BLaER1 (cell line): ENCODE measurements at regions not wholly inside any gene's neighbourhood (a gene's known extent, or its start where the extent isn't known, plus 50 kb on each side); places are given as distances from the start of the nearest gene placed in this dataset.

Source experiments
- H3K27ac ChIP-seq: shearing (Covaris generic); formaldehyde crosslinking; 2 replicates; pipeline ENCODE4 v1.8.1; 2022
- H3K27me3 ChIP-seq: shearing (Covaris generic); formaldehyde crosslinking; 2 replicates; pipeline ENCODE4 v1.8.1; 2022
- H3K36me3 ChIP-seq: shearing (Covaris generic); formaldehyde crosslinking; 2 replicates; pipeline ENCODE4 v1.8.1; 2022
- H3K4me1 ChIP-seq: shearing (Covaris generic); formaldehyde crosslinking; 2 replicates; pipeline ENCODE4 v1.8.1; 2022
- H3K4me2 ChIP-seq: shearing (Covaris generic); formaldehyde crosslinking; 2 replicates; pipeline ENCODE4 v1.8.1; 2022
- H3K4me3 ChIP-seq: shearing (Covaris generic); formaldehyde crosslinking; 2 replicates; pipeline ENCODE4 v1.8.1; 2022
- H3K9ac ChIP-seq: shearing (Covaris generic); formaldehyde crosslinking; 2 replicates; pipeline ENCODE4 v1.8.1; 2022
- H3K9me3 ChIP-seq: shearing (Covaris generic); formaldehyde crosslinking; 2 replicates; pipeline ENCODE4 v1.8.1; 2022
- H4K20me1 ChIP-seq: shearing (Covaris generic); formaldehyde crosslinking; 2 replicates; pipeline ENCODE4 v1.8.1; 2022
- Cebpa-rat ChIP-seq: shearing (Covaris generic); IDR thresholded peaks from 2 replicates; pipeline ENCODE4 v1.8.1; 2022

DNA sequence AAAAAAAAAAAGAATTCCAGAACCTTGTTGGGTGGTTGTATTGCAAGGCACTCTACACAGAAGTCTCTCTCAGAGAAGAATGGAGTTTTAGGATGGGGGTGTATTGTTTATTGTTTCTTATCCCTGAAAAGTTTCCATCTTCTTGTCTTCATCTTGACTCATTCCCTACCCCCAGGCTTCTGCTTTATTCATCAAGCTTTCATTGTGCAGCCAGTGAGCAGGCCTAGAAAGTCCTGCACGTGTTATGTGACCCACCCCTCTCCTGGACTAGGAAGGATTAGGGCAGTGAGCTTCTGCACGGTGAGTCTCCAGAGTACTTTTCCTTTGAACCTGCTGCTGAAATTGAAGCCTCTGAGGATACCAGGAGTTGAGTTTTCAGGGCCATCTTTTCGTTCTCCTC lies 150.9 kb upstream of the IL12A start:
- TF ChIP-seq Cebpa-rat = no peak
- no peak overlapping the region for H3K9ac ChIP-seq
- no peak overlapping the region for H3K4me2 ChIP-seq
- no peaks in the 10 kb centered on the region for H3K9me3 ChIP-seq
- H4K20me1 ChIP-seq = no peaks in the 10 kb centered on the region
- H3K4me3 ChIP-seq = no peak overlapping the region
- peaks cover 8% of the 10 kb centered on the region; the same call in 1 of the 2 replicates for H3K4me1 ChIP-seq
- H3K27me3 ChIP-seq = no peaks in the 10 kb centered on the region
- H3K27ac ChIP-seq = no peak overlapping the region
- H3K36me3 ChIP-seq = no peaks in the 10 kb centered on the region

DNA sequence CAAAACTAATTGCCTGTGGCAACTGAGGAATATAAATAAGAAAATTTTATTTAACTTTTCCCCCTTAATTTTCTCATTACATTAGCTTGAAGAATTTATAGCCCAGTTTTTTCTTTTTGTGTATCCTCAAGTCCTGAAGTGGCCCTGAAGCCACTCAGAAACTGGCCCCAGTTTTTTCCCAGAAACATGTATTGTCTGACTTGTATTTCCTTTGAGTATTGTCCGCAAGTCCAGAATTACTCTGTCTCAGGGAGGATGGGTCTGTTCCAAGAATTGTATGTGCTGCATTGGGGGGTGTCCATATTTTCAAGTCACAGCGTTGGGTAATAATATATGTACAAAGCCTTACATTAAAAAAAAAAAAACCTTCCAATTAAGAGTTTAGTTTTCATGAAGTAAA lies 149.7 kb upstream of the IL12A start:
- Histone ChIP-seq H3K4me2 (no peak overlapping the region), H3K36me3 (no peaks in the 10 kb centered on the region), H3K4me3 (no peak overlapping the region), H3K9me3 (no peaks in the 10 kb centered on the region), H3K27ac (no peak overlapping the region), H3K27me3 (no peaks in the 10 kb centered on the region), H3K4me1 (peaks cover 11% of the 10 kb centered on the region), H4K20me1 (no peaks in the 10 kb centered on the region), H3K9ac (no peak overlapping the region)
- TF ChIP-seq Cebpa-rat = no peak

DNA sequence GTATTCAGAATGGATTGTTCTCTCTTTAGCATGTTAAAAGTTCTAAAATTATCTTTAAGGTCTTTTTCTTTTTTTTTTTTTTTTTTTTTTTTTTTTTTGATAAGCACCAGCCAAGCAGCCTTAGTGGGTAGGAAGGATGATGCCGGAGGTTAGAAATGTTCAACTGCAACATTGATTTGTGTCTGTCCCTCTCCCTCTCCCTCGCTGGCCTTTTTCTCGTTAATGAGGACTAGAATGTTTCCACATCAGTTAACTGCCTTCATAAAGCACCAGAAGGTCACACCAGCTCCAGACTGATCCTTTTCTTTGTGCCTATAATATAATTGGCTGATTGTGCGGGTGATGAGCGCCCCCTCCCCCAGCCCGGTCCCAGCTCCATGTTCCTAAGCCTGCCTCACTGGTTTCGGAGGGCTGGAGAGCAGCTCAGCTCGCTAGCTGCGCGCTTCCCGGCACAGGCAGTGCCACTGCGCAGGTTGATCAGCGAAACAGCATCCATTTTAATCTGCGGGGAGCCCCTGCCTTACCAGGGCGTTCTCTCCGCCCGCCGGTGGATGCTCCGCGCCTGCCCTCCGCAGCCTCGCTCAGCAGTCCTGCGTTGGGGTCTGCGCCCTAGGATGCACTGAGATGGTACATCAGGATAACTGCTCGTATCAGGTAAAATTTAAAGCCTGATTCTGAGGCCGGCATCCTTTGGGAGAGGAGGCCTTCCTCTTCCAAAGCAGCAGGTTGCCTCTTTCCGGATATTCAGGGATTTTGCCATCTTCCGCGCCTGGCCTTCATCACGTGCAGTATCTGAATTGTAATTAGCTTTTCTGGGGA lies 148.9 kb upstream of the IL12A start, which contains the start of gene SCHIP1:
Gene SCHIP1, plus strand, starts transcription at position 301 of the 819 bp plus-strand sequence.
- H3K9me3 ChIP-seq = no peaks in the 10 kb centered on the region
- H3K4me1 ChIP-seq = peaks cover 19% of the 10 kb centered on the region
- no peaks in the 10 kb centered on the region for H3K36me3 ChIP-seq
- H3K27me3 ChIP-seq = no peaks in the 10 kb centered on the region
- H3K9ac ChIP-seq = no peak within 1 kb of the TSS
- H3K4me3 ChIP-seq = no peak within 1 kb of the TSS
- TF ChIP-seq Cebpa-rat = no peak
- no peak within 1 kb of the TSS for H3K27ac ChIP-seq
- H4K20me1 ChIP-seq = no peaks in the 10 kb centered on the region
- H3K4me2 ChIP-seq = no peak within 1 kb of the TSS

DNA sequence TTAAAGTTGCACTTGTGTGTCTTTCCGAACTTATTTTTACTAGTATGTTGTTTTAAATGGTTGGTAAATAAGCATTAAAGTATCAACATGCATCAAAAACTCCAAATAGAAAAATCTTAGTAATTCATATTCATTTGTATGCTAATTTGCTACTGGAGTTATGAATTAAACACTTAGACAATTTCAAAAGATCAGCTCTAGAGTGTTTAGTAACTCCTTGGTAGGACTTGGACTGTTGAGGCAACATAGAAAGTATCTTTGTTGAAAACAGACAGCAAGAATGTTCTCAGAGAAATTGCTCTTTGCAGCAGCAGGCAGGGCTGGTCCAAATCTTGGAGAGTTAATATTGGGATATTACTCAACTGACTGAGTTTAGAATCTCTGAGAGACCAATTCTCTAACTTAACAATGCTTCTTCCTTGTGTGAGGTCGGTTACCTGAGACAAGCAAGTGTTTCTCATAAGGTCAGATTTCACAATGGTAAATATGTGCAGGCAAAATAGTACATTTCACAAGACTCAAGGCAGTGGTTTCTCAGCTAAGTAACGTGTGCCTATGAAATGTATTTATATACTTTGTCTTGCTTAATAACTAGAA lies 147.8 kb upstream of the IL12A start:
- no peaks in the 10 kb centered on the region for H3K36me3 ChIP-seq
- H4K20me1 ChIP-seq = no peaks in the 10 kb centered on the region
- no peak overlapping the region for H3K9ac ChIP-seq
- TF ChIP-seq Cebpa-rat = no peak
- no peaks in the 10 kb centered on the region for H3K27me3 ChIP-seq
- H3K4me3 ChIP-seq = no peak overlapping the region
- no peak overlapping the region for H3K27ac ChIP-seq
- peaks cover 27% of the 10 kb centered on the region for H3K4me1 ChIP-seq
- H3K4me2 ChIP-seq = no peak overlapping the region
- H3K9me3 ChIP-seq = no peaks in the 10 kb centered on the region

DNA sequence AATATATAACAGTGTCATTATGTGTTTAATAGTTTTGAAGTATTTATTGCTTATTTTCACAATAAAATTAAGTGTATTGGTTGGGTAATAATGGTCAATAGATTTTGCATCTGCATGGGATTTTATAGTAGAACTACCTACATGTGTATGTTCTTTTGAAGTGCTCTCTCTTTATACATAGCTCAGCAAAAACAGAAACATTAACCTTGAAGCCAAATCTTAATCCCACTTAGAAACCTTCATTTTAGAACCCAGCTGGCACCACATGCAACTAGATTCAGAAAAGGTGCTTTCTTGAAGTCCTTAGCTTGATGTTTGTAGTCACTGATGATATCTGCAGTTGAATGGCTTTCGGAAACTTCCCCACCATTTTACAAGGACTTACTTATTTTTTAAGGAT lies 146.9 kb upstream of the IL12A start:
- Histone ChIP-seq H3K27ac (no peak overlapping the region), H3K4me2 (no peak overlapping the region), H4K20me1 (no peaks in the 10 kb centered on the region)

DNA sequence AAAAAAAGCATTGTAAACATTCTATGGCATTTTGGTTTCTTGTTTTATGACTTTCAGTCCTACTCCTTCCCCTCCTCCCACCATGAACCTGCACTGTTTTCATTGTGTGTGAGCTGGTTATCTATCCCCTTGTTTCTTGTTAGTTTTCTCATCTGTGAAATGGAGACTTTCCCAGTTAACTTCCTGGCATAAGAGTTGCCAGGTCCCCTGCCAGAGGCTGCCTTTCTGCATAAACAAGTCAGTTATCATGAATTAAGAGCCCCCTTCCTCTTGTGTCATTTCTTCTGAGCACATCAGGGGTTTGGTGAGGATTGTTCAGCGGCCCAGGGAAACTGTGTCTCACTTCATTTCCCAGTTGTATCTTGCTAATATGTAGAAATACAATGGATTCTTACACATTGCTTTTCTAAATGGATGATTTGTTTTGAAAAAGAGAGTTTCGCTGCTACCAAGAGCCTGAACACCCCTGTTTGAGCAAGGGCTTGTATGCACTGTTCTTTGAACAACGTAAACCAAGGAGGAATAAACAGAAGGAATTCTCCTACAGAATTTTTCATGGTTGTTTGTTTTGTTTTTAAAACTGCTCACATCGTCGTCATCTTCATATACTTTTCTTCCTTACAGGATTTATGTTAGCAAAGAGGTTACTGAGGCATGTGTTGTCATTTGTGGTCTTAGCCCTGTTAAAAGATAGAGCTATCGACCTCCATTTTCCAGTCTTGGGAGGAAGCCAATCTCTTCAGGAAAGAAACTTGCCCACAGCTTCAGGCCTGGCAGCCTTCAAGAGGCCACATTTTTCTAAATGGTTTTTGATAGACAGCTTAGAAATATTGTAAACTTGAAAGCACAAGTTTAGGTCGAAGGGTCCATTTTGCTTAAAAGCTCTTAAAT lies 144.6 kb upstream of the IL12A start:
- H3K4me1 ChIP-seq = peaks cover 24% of the 10 kb centered on the region
- no peaks in the 10 kb centered on the region for H3K27me3 ChIP-seq
- no peak overlapping the region for H3K9ac ChIP-seq
- no peak for TF ChIP-seq Cebpa-rat
- peak overlapping the region; percentile 33 for H3K4me2 ChIP-seq
- no peak overlapping the region for H3K4me3 ChIP-seq
- H3K27ac ChIP-seq = no peak overlapping the region
- H3K36me3 ChIP-seq = no peaks in the 10 kb centered on the region
- H3K9me3 ChIP-seq = 0 out of 2 replicates have a peak, but pooled peaks cover 5% of the 10 kb centered on the region
- H4K20me1 ChIP-seq = no peaks in the 10 kb centered on the region

More for the DNA sequence above, 146.9 kb upstream of the IL12A start:
- TF ChIP-seq Cebpa-rat = no peak
- Histone ChIP-seq H3K9ac (no peak overlapping the region), H3K4me1 (peaks cover 27% of the 10 kb centered on the region), H3K27me3 (no peaks in the 10 kb centered on the region), H3K4me3 (no peak overlapping the region), H3K9me3 (no peaks in the 10 kb centered on the region), H3K36me3 (no peaks in the 10 kb centered on the region)

DNA sequence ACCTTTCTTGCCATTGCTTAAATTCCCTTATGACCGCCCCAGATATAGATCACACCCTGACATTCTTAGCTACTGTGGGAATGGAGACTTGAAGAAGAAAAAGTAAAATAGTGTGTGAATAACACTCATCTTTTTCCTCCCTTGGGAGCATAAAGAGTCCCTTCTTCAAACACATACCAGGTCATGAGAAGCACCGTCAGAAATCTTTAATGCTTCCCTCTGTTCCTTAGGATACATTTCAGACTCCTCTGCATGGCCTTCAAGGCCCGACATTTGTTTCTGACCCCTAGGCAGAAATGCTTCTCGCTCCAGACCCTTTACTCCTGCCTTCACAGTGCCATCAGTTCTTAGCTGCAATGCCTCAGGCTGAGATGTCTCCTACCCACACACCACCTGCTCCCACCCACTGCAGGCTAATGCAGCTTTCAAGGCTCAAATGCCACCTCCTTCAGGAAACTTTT lies 143.8 kb upstream of the IL12A start:
- Histone ChIP-seq H3K9me3 (peaks cover 7% of the 10 kb centered on the region; the same call in 1 of the 2 replicates), H4K20me1 (no peaks in the 10 kb centered on the region), H3K4me2 (peak overlapping the region; percentile 33), H3K36me3 (no peaks in the 10 kb centered on the region), H3K9ac (no peak overlapping the region), H3K27me3 (no peaks in the 10 kb centered on the region), H3K4me3 (no peak overlapping the region), H3K27ac (no peak overlapping the region), H3K4me1 (peaks cover 24% of the 10 kb centered on the region)
- TF ChIP-seq Cebpa-rat = no peak

DNA sequence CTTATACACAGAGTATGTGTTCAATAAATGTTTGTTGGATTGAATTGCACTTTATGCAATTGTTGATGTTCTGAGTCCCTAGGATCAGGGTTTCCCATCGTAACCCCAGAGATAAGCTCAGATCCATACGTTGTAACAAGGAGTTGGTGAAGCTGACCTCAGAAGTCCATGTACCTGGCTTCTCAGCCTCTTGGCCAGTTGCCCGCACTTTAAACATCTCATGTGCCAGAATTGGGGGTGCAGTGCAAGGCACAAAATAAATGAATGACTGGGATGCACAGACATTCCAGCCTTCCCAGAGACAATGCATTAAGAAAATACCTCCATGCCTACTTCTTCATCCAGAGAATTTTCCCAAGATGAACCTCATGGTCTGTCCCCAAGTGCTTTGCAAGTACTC lies 142.9 kb upstream of the IL12A start:
- no peak for TF ChIP-seq Cebpa-rat
- Histone ChIP-seq H3K4me1 (peaks cover 24% of the 10 kb centered on the region), H3K9me3 (peaks cover 16% of the 10 kb centered on the region), H3K4me3 (no peak overlapping the region), H3K9ac (no peak overlapping the region), H3K27ac (no peak overlapping the region), H3K27me3 (no peaks in the 10 kb centered on the region), H3K36me3 (no peaks in the 10 kb centered on the region), H4K20me1 (no peaks in the 10 kb centered on the region), H3K4me2 (no peak overlapping the region)

DNA sequence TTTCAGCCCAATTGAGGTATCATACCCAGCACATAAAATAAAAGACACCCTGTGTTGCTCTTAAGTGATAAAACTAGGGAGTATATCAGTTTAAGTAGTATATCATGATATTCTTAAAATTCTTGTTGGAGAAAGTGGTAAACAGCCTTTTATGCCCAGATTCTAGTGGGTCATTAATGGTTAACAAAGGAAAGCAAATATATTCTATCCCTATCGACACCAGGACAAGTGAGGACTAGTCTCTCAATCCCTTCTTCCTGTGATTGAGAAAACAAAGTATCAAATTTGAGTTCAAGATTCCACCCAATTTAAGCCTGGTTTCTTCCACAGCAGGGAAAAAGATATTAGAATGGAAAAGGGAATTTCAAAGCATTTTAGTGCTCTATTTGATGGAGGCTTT lies 142.4 kb upstream of the IL12A start:
- no peaks in the 10 kb centered on the region for H3K27me3 ChIP-seq
- no peak overlapping the region for H3K27ac ChIP-seq
- peaks cover 24% of the 10 kb centered on the region for H3K4me1 ChIP-seq
- H3K9ac ChIP-seq = no peak overlapping the region
- H3K4me3 ChIP-seq = no peak overlapping the region
- peaks cover 17% of the 10 kb centered on the region for H3K9me3 ChIP-seq
- no peaks in the 10 kb centered on the region for H4K20me1 ChIP-seq
- no peak overlapping the region for H3K4me2 ChIP-seq
- TF ChIP-seq Cebpa-rat = no peak
- no peaks in the 10 kb centered on the region for H3K36me3 ChIP-seq
